Sigmoid colon (tissue), 6 donors: ENCODE measurements at regions not wholly inside any gene's neighbourhood (a gene's known extent, or its start where the extent isn't known, plus 50 kb on each side); places are given as distances from the start of the nearest gene placed in this dataset.

Source experiments
- DNase-seq: peaks from one replicate; pipeline ENCODE4 v3.0.0-alpha.2; 2019
- H3K27ac ChIP-seq, 4 donors: fragments of 200-600 bp; sonication (generic); one replicate each; pipeline ENCODE4 v1.5.1; 2016 to 2019; ENCODE audit warnings: mild to moderate bottlenecking in 1 of 4
- H3K27me3 ChIP-seq, 3 donors: fragments of 200-600 bp; sonication (generic); one replicate each; pipeline ENCODE4 v1.5.1; 2019; ENCODE audit warnings: mild to moderate bottlenecking in 1 of 3
- H3K36me3 ChIP-seq, 4 donors: fragments of 200-600 bp; sonication (generic); one replicate each; pipeline ENCODE4 v1.5.1; 2016 to 2019
- H3K4me1 ChIP-seq, 4 donors: fragments of 200-600 bp; sonication (generic); one replicate each; pipeline ENCODE4 v1.5.1; 2017 to 2019
- H3K4me3 ChIP-seq, 4 donors: fragments of 200-600 bp; sonication (generic); one replicate each; pipeline ENCODE4 v1.5.1; 2017 to 2019; ENCODE audit warnings: mild to moderate bottlenecking in 2 of 4, moderate library complexity in 1 of 4
- H3K9me3 ChIP-seq, 4 donors: fragments of 200-600 bp in 3 of 4; sonication (generic) in 3 of 4; one replicate each; pipeline versions ENCODE4 v1.5.1 to v1.6.1; 2013 to 2019
- EP300 ChIP-seq, 4 donors: sonication (generic); formaldehyde crosslinking; IDR thresholded peaks; one replicate each; pipeline ENCODE4 v1.6.1; 2017; ENCODE audit warnings: antibody characterized with exemption in 4 of 4
- POLR2A ChIP-seq, 2 donors: fragments of 450-650 bp; IDR thresholded peaks; one replicate each; pipeline ENCODE4 v1.6.1; 2016; ENCODE audit warnings: antibody characterized with exemption in 2 of 2, mild to moderate bottlenecking in 2 of 2, moderate library complexity in 2 of 2
- POLR2AphosphoS5 ChIP-seq, 4 donors: sonication (generic); formaldehyde crosslinking; IDR thresholded peaks; one replicate each; pipeline ENCODE4 v1.6.1; 2017; ENCODE audit warnings: antibody characterized with exemption in 4 of 4
- WGBS, 2 donors: extraction: QIAGEN DNeasy Blood & Tissue Kit; methylation state at CpG; one replicate each; pipeline ENCODE4 v1.1.7; 2013; 5-methylcytosine and 5-hydroxymethylcytosine counted together
- intact Hi-C: fragments of 100-400 bp; cut with DNase I; formaldehyde crosslinking; loops from one replicate; pipeline ENCODE4 v1.15.1; 2023
- TF ChIP-seq, protein P1 (sequence below), 4 experiments: fragments of 450-650 bp in 3 of 4; fragments of 200-600 bp in 1 of 4; IDR thresholded peaks; one replicate each; pipeline ENCODE4 v1.5.1; 2016 to 2019; ENCODE audit warnings: antibody characterized with exemption in 4 of 4, mild to moderate bottlenecking in 3 of 4, moderate library complexity in 2 of 4
- donor health status: healthy with polysubstance abuse.
- donor health status: healthy.

- no peak for DNase-seq
- H3K4me1 ChIP-seq: peaks cover 0 to 7% (median 3%) of the 10 kb centered on the region in 4 donors
- H3K36me3 ChIP-seq: no peaks in the 10 kb centered on the region
Measured at GRCh38 chr15:70356919-70357318, 259.2 kb upstream of the TLE3 start.

DNA sequence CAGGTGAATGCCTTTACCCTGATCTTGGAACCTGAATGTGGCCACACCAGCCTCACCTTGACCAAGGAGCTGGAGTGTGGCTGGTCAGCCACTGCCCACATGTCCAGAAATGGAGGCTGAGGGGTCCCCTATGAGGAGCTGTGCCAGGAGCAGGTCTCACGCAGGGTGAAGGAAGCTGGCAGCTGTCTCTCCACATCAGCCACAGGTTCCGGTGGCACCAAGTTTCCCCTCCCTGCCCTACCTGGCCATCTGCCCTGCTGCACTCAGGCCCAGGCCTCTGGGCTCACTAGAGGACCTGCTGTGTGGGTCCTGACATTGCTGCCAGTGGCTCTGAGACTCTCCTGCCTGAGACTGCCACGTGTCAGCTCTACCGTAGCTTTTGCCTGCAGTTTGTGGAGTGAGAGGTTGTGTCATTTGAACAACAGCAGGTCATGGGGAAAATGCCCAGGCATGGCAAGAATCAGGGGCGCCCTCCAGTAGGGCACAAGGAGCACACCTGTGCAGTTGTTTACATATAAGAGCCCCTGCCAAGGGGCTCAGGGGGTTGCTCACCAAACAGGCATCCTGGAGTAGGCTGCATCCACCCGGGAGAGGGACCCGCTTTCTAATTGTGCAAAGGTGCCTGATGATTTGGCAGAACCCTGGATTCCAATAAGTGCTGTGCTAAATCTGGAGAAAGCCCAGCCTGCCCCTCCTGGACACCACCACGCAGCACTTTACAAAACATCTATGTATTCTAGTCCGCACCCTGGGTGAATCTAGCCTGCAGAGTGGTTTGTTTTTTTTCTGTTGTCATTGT is 258.5 kb upstream of the TLE3 start:
- WGBS, 2 donors: 89 to 92% methylated on average over 9 of the region's 9 CpGs
- H3K27me3 ChIP-seq: no peaks in the 10 kb centered on the region
- no peaks in the 10 kb centered on the region for H3K36me3 ChIP-seq
- H3K27ac ChIP-seq: no peak overlapping the region
- H3K9me3 ChIP-seq: no peaks in the 10 kb centered on the region
- H3K4me3 ChIP-seq: no peak overlapping the region
- no peak for TF ChIP-seq POLR2A (IDR thresholded peaks at IDR 0.05)
- TF ChIP-seq, protein P1, sequence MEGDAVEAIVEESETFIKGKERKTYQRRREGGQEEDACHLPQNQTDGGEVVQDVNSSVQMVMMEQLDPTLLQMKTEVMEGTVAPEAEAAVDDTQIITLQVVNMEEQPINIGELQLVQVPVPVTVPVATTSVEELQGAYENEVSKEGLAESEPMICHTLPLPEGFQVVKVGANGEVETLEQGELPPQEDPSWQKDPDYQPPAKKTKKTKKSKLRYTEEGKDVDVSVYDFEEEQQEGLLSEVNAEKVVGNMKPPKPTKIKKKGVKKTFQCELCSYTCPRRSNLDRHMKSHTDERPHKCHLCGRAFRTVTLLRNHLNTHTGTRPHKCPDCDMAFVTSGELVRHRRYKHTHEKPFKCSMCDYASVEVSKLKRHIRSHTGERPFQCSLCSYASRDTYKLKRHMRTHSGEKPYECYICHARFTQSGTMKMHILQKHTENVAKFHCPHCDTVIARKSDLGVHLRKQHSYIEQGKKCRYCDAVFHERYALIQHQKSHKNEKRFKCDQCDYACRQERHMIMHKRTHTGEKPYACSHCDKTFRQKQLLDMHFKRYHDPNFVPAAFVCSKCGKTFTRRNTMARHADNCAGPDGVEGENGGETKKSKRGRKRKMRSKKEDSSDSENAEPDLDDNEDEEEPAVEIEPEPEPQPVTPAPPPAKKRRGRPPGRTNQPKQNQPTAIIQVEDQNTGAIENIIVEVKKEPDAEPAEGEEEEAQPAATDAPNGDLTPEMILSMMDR (IDR thresholded peaks at IDR 0.05): no peak
- no peak for TF ChIP-seq POLR2AphosphoS5 (IDR thresholded peaks at IDR 0.05)
- TF ChIP-seq EP300 (IDR thresholded peaks at IDR 0.05): no peak
- H3K4me1 ChIP-seq: peaks cover 0 to 7% (median 3%) of the 10 kb centered on the region in 4 donors
- intact Hi-C loops: loop anchor here (10.0 kb wide), 1 partner anchor 771 kb away; no protein-coding TSS in a partner anchor
- DNase-seq: no peak

More at GRCh38 chr15:70356919-70357318, 259.2 kb upstream of the TLE3 start:
- Histone ChIP-seq H3K27ac (no peak overlapping the region), H3K4me3 (no peak overlapping the region), H3K9me3 (no peaks in the 10 kb centered on the region), H3K27me3 (no peaks in the 10 kb centered on the region)
- intact Hi-C loops: loop anchor here (10.0 kb wide), 1 partner anchor 772 kb away; no protein-coding TSS in a partner anchor
- 92 to 94% methylated on average over 7 of the region's 7 CpGs for WGBS, 2 donors
- no peak for TF ChIP-seq EP300 (IDR thresholded peaks at IDR 0.05)
- no peak for TF ChIP-seq POLR2AphosphoS5 (IDR thresholded peaks at IDR 0.05)
- no peak for TF ChIP-seq POLR2A (IDR thresholded peaks at IDR 0.05)
- TF ChIP-seq, protein P1 (IDR thresholded peaks at IDR 0.05): no peak

- Histone ChIP-seq H3K27me3 (no peaks in the 10 kb centered on the region), H3K36me3 (no peaks in the 10 kb centered on the region), H3K4me3 (no peak overlapping the region), H3K4me1 (peaks cover 0 to 7% (median 3%) of the 10 kb centered on the region in 4 donors), H3K9me3 (no peaks in the 10 kb centered on the region), H3K27ac (no peak overlapping the region)
- TF ChIP-seq POLR2A (IDR thresholded peaks at IDR 0.05) (no peak), EP300 (IDR thresholded peaks at IDR 0.05) (no peak), POLR2AphosphoS5 (IDR thresholded peaks at IDR 0.05) (no peak)
- TF ChIP-seq, protein P1 (IDR thresholded peaks at IDR 0.05): no peak
- 89 to 92% methylated on average over 5 of the region's 5 CpGs for WGBS, 2 donors
- intact Hi-C loops: loop anchor here (10.0 kb wide), 1 partner anchor 771 kb away; no protein-coding TSS in a partner anchor
- no peak for DNase-seq
Measured at GRCh38 chr15:70355275-70355795, 257.6 kb upstream of the TLE3 start.

- intact Hi-C loops: loop anchor here (10.0 kb wide), 1 partner anchor 770 kb away; no protein-coding TSS in a partner anchor
- DNase-seq: no peak
Measured at GRCh38 chr15:70354346-70354905, 256.7 kb upstream of the TLE3 start.

More at GRCh38 chr15:70354346-70354905, 256.7 kb upstream of the TLE3 start:
- Histone ChIP-seq H3K27me3 (no peaks in the 10 kb centered on the region), H3K27ac (no peak overlapping the region), H3K4me1 (peaks cover 0 to 7% (median 3%) of the 10 kb centered on the region in 4 donors), H3K36me3 (no peaks in the 10 kb centered on the region), H3K9me3 (no peaks in the 10 kb centered on the region), H3K4me3 (no peak overlapping the region)
- WGBS, 2 donors: 86% methylated on average over 20 of the region's 20 CpGs
- TF ChIP-seq POLR2AphosphoS5 (IDR thresholded peaks at IDR 0.05): no peak
- TF ChIP-seq, protein P1 (IDR thresholded peaks at IDR 0.05): no peak
- no peak for TF ChIP-seq EP300 (IDR thresholded peaks at IDR 0.05)
- TF ChIP-seq POLR2A (IDR thresholded peaks at IDR 0.05): no peak
